ENCODE measurements at regions not wholly inside any gene's neighbourhood (a gene's known extent, or its start where the extent isn't known, plus 50 kb on each side); places are given as distances from the start of the nearest gene placed in this dataset.
"Not testable (repeated sequence)": the region's sequence is repeated elsewhere in the genome, so short reads cannot be mapped to it uniquely, and the experiment has no call there.

DNA sequence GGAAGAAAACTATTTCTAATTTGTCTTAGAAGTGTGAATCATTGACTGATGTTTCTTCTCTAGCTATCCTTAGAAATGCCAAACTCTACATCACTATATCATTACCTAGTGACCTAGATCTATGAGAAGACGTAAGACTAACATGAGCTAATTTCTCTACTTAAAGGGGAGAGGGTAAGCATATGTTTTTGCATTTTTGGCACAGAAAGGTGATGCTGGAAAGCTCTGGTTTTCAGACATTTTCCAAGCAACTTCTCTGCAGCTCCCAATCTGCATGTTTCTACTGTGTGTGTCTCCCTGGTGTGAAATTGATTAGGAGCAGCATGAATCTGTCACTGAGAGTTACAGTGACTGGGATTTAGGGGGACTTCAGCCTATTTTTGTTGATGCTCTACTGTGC, 235.2 kb upstream of the LINC00305 start:
- intact Hi-C loops (cut with DNase I): no loop called here
- DNase-seq: no peak

GRCh38 chr18:64380117-64380516, 231.2 kb upstream of the LINC00305 start:
- intact Hi-C loops (cut with DNase I): no loop called here
- no peak for DNase-seq

GRCh38 chr18:64379662-64380061, 230.8 kb upstream of the LINC00305 start:
- intact Hi-C loops (cut with DNase I): no loop called here
- DNase-seq: no peak

DNA sequence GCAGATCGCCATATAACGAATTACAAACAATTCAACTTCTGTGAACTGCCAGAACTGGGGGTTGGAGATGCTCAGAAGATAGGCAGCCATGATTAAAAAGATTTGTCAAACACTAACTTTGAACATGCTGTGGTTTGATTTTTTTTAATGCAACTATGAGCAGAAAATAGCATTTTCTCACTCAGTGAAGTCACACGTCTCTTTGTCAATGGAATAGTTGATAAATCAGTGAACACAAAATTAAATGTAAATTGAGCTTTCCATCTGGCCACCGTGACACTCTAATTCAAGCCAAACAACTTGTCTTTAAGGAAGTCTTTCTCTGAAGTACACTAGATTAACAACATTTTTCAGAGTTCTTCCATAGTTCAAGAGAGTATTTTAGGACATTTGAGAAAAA, 228.6 kb upstream of the LINC00305 start:
- DNase-seq: no peak
- intact Hi-C loops (cut with DNase I): no loop called here

DNA sequence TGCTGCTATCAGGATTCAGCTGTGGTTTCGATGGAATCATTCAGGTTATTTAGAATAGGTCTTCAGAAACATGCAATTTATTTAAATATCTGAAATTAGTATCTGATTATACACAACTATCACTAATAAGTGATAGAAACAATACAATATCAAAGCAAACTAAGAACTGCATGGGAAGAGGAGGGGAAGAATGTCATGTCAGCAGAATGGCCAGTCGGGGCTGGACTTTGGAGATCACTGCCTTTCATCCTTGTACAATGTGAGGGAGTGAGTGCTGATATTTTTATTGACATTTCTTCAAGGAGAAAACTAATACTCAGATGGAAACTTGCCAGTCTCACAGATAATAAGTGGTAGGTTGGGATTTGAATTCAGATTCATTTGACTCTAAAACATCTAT, 224.0 kb upstream of the LINC00305 start:
- DNase-seq: no peak
- intact Hi-C loops (cut with DNase I): no loop called here

GRCh38 chr18:64369830-64370440, 221.0 kb upstream of the LINC00305 start:
- DNase-seq; intact Hi-C loops (cut with DNase I): not testable (repeated sequence)

- DNase-seq: no peak
- intact Hi-C loops (cut with DNase I): no loop called here
Measured at GRCh38 chr18:64365106-64365505, 216.2 kb upstream of the LINC00305 start.

DNA sequence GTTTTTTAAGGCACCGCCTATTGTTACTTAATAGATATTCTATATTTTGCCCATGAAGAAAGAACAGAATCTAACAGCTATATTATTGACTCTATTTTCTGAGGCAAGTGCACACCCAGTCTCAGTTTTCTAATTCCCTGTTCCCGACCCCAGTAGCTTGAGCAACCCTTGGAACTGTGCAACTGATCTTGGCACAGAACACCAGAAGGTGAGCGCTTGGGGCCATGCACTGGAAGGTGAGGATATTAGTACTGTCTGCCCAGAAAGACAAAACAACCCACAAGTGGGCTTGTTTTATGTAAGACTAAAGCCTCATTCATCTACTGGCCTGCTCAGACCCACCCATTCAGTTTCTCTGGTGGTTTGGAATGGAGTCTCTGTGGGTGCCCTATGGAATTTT, 188.8 kb upstream of the LINC00305 start:
- intact Hi-C loops (cut with DNase I): no loop called here
- no peak for DNase-seq

DNA sequence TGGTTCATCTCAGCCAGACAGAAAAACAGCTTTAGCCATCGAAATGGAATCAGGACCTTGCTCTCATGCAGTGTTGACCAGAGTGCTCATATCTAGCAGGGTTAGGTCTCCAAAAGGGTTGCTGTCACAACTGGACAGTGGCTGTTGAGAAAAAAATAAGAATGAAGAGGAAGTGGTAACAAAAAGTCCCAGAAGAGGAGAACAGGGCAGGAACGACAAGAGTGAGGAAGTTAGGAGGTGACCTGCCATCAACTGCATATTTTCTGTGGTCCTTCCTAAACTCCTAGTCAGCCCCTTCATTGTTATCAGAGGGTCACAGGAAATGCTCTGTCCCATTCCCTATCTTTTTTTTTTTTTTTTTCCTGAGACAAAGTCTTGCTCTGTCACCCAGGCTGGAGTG, 188.1 kb upstream of the LINC00305 start:
- no peak for DNase-seq
- intact Hi-C loops (cut with DNase I): no loop called here

GRCh38 chr18:64334748-64335147, 185.9 kb upstream of the LINC00305 start:
- no peak for DNase-seq
- intact Hi-C loops (cut with DNase I): no loop called here

GRCh38 chr18:64333584-64333983, 184.7 kb upstream of the LINC00305 start:
- intact Hi-C loops (cut with DNase I): no loop called here
- DNase-seq: no peak

DNA sequence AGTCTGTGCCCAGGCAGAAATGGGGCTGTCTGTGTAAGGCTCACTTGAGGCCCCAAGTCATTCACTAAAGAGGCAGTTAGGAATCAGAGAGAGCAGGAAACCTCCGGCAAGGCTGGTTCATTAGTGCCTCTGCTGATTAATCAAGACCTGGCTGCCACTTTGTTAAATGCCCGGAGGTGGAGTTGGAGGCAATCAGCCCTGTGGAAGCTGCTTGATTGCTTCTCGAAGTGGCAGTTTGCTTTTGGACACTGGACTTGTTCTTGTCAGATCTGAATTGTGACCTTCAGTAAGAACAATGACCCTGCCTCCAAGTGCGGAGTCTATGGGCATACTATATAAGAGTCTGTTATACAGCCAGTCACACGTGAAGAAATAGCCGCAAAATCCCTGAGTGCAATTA, 183.9 kb upstream of the LINC00305 start:
- no peak for DNase-seq
- intact Hi-C loops (cut with DNase I): no loop called here

- no peak for DNase-seq
- intact Hi-C loops (cut with DNase I): no loop called here
Measured at GRCh38 chr18:64331419-64331818, 182.5 kb upstream of the LINC00305 start.

DNA sequence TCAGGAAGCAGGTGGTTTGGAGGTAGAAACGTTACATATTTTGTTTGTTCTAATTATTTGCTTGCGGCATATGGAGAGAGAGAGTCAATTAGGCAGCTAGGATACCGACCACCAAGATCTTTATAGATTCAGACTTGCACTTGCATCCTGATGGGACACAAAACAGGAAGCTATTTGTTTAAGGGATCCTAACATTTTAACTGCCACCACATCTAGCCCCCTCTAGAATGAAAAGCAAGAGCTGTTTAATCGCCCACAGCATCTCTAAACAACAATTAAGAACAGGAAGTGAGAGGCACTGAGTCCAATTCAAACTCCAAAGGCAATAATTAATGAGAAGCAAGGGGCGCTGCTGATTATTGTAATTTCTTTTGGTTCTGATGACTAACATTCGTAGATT, 182.0 kb upstream of the LINC00305 start:
- no peak for DNase-seq
- intact Hi-C loops (cut with DNase I): no loop called here

DNA sequence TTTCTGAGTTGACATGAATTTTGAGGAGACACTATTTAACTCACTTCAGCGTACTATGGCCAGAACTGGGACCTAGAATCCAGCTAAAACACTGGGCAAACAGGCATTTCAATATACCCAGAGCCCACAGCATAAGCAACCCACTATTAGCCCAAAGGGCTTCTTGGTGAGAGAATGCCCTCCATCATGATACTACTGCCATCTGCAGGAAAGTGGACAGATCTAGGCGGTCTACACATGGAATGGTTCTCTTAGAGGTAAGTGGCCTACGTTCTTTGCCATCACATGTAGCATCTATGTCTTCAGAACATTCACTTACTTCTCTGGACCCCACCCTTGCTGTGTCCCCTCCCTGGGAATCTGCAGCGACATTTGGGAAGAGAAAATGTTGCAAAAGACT, 181.3 kb upstream of the LINC00305 start:
- DNase-seq: no peak
- intact Hi-C loops (cut with DNase I): no loop called here

DNA sequence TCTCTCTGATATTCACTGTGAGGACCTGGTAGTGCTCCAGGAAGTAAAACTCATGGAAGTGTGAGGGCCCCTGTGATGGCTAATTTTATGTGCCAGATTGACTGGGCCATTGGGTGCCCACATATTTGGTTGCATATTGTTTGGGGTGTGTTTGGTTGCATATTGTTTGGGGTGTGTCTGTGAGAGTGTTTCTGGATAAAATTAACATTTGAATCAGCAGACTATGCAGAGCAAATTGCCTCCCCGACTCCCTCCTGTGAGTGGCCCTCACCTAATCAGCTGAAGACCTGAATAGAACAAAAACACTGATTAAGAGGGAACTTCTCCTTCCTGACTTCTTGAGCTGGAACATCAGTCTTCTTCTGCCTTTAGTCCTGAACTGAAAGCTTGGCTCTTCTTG, 173.3 kb upstream of the LINC00305 start:
- intact Hi-C loops (cut with DNase I): no loop called here
- no peak for DNase-seq

DNA sequence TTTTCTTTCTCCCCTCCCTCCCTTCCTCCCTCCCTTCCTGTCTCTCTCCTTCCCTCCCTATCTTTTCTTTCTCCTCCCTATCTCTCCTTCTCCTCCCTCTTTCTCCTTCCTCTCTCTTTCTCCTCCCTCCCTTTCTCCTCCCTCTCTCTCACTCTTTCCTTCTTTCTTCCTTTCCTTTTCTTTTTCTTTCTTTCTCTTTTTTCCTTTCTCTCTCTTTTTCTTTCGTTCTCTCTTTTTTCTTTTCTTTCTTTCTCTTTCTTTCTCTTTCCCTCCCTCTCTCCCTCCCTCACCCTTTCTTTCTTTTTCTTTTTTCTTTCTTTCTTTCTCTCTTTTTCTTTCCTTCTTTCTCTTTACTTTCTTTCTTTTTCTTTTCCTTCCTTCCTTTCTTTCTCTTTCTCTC, 169.7 kb upstream of the LINC00305 start:
- intact Hi-C loops (cut with DNase I): no loop called here
- DNase-seq: no peak

GRCh38 chr18:64311859-64312258, 163.0 kb upstream of the LINC00305 start:
- DNase-seq: no peak
- intact Hi-C loops (cut with DNase I): no loop called here

DNA sequence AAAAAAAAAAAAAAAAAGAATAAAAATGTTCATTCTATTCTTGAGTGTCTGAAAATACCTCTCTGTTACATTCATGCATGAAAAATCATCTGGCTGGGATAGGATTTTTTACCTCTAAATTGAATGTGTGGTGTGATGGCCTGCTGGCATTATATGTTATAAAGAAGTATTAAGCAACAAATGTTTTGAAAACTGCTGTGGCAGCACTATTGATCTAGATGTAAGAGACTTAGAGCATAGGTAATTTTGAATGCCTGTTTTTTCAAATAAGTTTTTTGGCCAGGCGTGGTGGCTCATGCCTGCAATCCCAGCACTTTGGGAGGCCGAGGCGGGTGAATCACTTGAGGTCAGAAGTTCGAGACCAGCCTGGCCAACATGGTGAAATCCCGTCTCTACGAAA, 147.0 kb upstream of the LINC00305 start:
- DNase-seq: no peak
- intact Hi-C loops (cut with DNase I): no loop called here

- intact Hi-C loops (cut with DNase I): no loop called here
Measured at GRCh38 chr18:64294967-64295366, 146.1 kb upstream of the LINC00305 start.

GRCh38 chr18:64288432-64288831, 139.5 kb upstream of the LINC00305 start:
- no peak for DNase-seq
- intact Hi-C loops (cut with DNase I): no loop called here

More at GRCh38 chr18:64294967-64295366, 146.1 kb upstream of the LINC00305 start:
- no peak for DNase-seq

GRCh38 chr18:64287926-64288325, 139.0 kb upstream of the LINC00305 start:
- DNase-seq: no peak
- intact Hi-C loops (cut with DNase I): no loop called here

DNA sequence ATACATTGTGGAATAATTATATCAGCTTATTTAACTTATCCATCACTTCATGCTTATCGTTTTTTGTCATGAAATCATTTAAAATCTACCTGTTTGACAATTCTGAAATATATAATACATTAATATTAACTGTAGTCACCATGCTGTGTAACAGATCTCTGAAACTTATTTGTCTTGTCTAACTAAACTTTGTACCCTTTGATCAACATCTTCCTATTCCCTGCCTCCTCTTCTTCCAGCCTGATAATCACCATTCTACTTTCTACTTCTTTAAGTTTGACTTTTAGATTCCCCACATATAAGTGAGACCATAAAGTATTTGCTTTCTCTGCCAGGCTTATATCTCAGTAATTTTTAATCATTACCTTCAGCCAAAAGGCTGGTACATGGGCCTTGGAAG, 134.2 kb upstream of the LINC00305 start:
- no peak for DNase-seq
- intact Hi-C loops (cut with DNase I): no loop called here

All from posterior cingulate gyrus (tissue), 11 donors.